ENCODE measurements at regions not wholly inside any gene's neighbourhood (a gene's known extent, or its start where the extent isn't known, plus 50 kb on each side); places are given as distances from the start of the nearest gene placed in this dataset.

DNA sequence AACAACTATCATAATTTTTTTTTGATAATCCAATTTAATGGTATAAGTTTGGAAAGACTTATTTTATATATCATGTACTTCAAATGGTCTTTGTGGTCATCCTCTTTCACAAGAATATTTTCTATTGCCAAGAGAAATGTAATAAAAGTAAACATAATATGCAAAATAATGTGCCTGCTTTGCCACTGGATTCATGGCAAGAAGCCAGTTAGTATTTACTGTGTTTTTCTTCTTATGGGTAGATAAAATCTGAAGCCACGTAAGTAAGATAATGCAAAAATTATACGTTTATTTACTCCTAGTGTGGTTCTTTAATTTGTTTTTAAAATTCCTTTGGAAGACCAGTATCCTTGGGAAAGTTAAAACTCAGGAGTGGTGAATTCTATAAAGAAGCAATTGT, 258.5 kb downstream of the ARL4A start:
- H3K9me3 ChIP-seq (replicated peaks; ENCODE audit: control insufficient read depth, insufficient read depth, low read length): no peaks in the 10 kb centered on the region
- H3K36me3 ChIP-seq (ENCODE audit: control insufficient read depth in 2 of 2, extremely low read depth in 1 of 2, insufficient read depth in 2 of 2, low read length in 2 of 2): no peaks in the 10 kb centered on the region
- no peak overlapping the region for H3K9ac ChIP-seq (replicated peaks; ENCODE audit: extremely low read depth, insufficient read depth, low read length)
- FAIRE-seq: no peak
- POLR2A ChIA-PET: no interaction called here
- no peaks in the 10 kb centered on the region for H3K79me2 ChIP-seq (ENCODE audit: control insufficient read depth, insufficient read depth, low read length)
- no TSS peak for BruUV-seq (replicated peaks)
- H3K4me1 ChIP-seq (ENCODE audit: control insufficient read depth, extremely low read depth, insufficient read depth, low read length): peaks cover under 1% of the 10 kb centered on the region
- no peak overlapping the region for H3K4me3 ChIP-seq (replicated peaks in 1 of 3; ENCODE audit: insufficient read depth in 1 of 3, low read depth in 1 of 3, low read length in 3 of 3)
- no peaks in the 10 kb centered on the region for H3K9me1 ChIP-seq (replicated peaks; ENCODE audit: control insufficient read depth, extremely low read depth, insufficient read depth, low read length)
- TF ChIP-seq POLR2AphosphoS5 (IDR thresholded peaks at IDR 0.05; ENCODE audit: insufficient read depth, low read depth, low read length): no peak
- no peak overlapping the region for H3K27ac ChIP-seq (ENCODE audit: insufficient read depth, low read depth, low read length)
- H2AFZ ChIP-seq (ENCODE audit: low read depth, low read length): no peak overlapping the region
- CTCF ChIA-PET: interaction anchor here (0.7 kb wide), 1 partner anchor 11 kb away, joined by 3 read pairs; no protein-coding TSS in a partner anchor
- H3K4me2 ChIP-seq (ENCODE audit: insufficient read depth, low read length): no peak overlapping the region
- intact Hi-C loops (cut with micrococcal nuclease) (no loop called here), dilution Hi-C loops (cut with MboI; ENCODE audit: extremely low pct_ligation_motif_present, low sequenced_read_pairs) (no loop called here)
- no peaks in the 10 kb centered on the region for H4K20me1 ChIP-seq (replicated peaks; ENCODE audit: control insufficient read depth, extremely low read depth, insufficient read depth, low read length)
- no peaks in the 10 kb centered on the region for H3K27me3 ChIP-seq (ENCODE audit: control insufficient read depth in 2 of 2, insufficient read depth in 2 of 2, low read length in 2 of 2)
- DNase-seq (ENCODE audit: low read depth, low spot score): no peak

- Histone ChIP-seq H3K27ac (ENCODE audit: insufficient read depth, low read depth, low read length) (no peak overlapping the region), H3K36me3 (ENCODE audit: control insufficient read depth in 2 of 2, extremely low read depth in 1 of 2, insufficient read depth in 2 of 2, low read length in 2 of 2) (no peaks in the 10 kb centered on the region), H3K9me1 (replicated peaks; ENCODE audit: control insufficient read depth, extremely low read depth, insufficient read depth, low read length) (no peaks in the 10 kb centered on the region), H4K20me1 (replicated peaks; ENCODE audit: control insufficient read depth, extremely low read depth, insufficient read depth, low read length) (no peaks in the 10 kb centered on the region), H3K4me3 (replicated peaks in 1 of 3; ENCODE audit: insufficient read depth in 1 of 3, low read depth in 1 of 3, low read length in 3 of 3) (no peak overlapping the region), H3K9ac (replicated peaks; ENCODE audit: extremely low read depth, insufficient read depth, low read length) (no peak overlapping the region), H3K9me3 (replicated peaks; ENCODE audit: control insufficient read depth, insufficient read depth, low read length) (no peaks in the 10 kb centered on the region), H3K4me2 (ENCODE audit: insufficient read depth, low read length) (no peak overlapping the region), H3K4me1 (ENCODE audit: control insufficient read depth, extremely low read depth, insufficient read depth, low read length) (peaks cover 11% of the 10 kb centered on the region), H3K79me2 (ENCODE audit: control insufficient read depth, insufficient read depth, low read length) (no peaks in the 10 kb centered on the region), H3K27me3 (ENCODE audit: control insufficient read depth in 2 of 2, insufficient read depth in 2 of 2, low read length in 2 of 2) (no peaks in the 10 kb centered on the region), H2AFZ (ENCODE audit: low read depth, low read length) (no peak overlapping the region)
- CTCF ChIA-PET: no interaction called here
- intact Hi-C loops (cut with micrococcal nuclease) (no loop called here), dilution Hi-C loops (cut with MboI; ENCODE audit: extremely low pct_ligation_motif_present, low sequenced_read_pairs) (no loop called here)
- DNase-seq (ENCODE audit: low read depth, low spot score): no peak
- POLR2A ChIA-PET: no interaction called here
- BruUV-seq (replicated peaks): no TSS peak
- TF ChIP-seq CTCF (IDR thresholded peaks at IDR 0.05; ENCODE audit: extremely low read depth in 1 of 2, insufficient read depth in 1 of 2, low read depth in 1 of 2, low read length in 2 of 2): no peak
- no peak for TF ChIP-seq POLR2AphosphoS5 (IDR thresholded peaks at IDR 0.05; ENCODE audit: insufficient read depth, low read depth, low read length)
- no peak for TF ChIP-seq MYC (IDR thresholded peaks at IDR 0.05; ENCODE audit: low read depth, low read length)
- no peak for TF ChIP-seq JUN (IDR thresholded peaks at IDR 0.05; ENCODE audit: borderline replicate concordance, insufficient read depth, insufficient read length, low read depth)
- TF ChIP-seq GATA2 (IDR thresholded peaks at IDR 0.05; ENCODE audit: insufficient read depth, insufficient read length, low read depth, low read length): no peak
- TF ChIP-seq POLR2A (IDR thresholded peaks at IDR 0.05; ENCODE audit: low read depth, low read length): no peak
- no peak for TF ChIP-seq FOS (IDR thresholded peaks at IDR 0.05; ENCODE audit: borderline replicate concordance, insufficient read depth, low read length)
- TF ChIP-seq, protein P1, sequence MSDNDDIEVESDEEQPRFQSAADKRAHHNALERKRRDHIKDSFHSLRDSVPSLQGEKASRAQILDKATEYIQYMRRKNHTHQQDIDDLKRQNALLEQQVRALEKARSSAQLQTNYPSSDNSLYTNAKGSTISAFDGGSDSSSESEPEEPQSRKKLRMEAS (IDR thresholded peaks at IDR 0.05; ENCODE audit: insufficient read depth, insufficient read length): no peak
- TF ChIP-seq EZH2 (IDR thresholded peaks at IDR 0.05; ENCODE audit: borderline replicate concordance, low read depth, low read length, severe bottlenecking): no peak
- no peak for FAIRE-seq
Measured at GRCh38 chr7:12947465-12947864, 260.0 kb downstream of the ARL4A start.

All from endothelial cell of umbilical vein (primary cell).